Prostate gland (tissue), 2 donors: ENCODE measurements at regions not wholly inside any gene's neighbourhood (a gene's known extent, or its start where the extent isn't known, plus 50 kb on each side); places are given as distances from the start of the nearest gene placed in this dataset.

Experiments used
- DNase-seq: peaks from one replicate; pipeline ENCODE4 v3.0.0-alpha.2; 2019; ENCODE audit warnings: low spot score
- H3K27ac ChIP-seq, 2 donors: fragments of 200-600 bp; sonication (generic); 2 replicates each; pipeline ENCODE4 v1.5.1; 2017 to 2019
- H3K27me3 ChIP-seq: fragments of 200-600 bp; sonication (generic); replicated peaks from 2 replicates; pipeline ENCODE4 v1.5.1; 2019; ENCODE audit not compliant: insufficient read depth
- H3K36me3 ChIP-seq, 2 donors: fragments of 200-600 bp; sonication (generic); 1 replicate in 1 of 2; 2 replicates in 1 of 2; pipeline versions ENCODE4 v1.5.1 to v1.8.1; 2017 to 2019
- H3K4me1 ChIP-seq: fragments of 200-600 bp; sonication (generic); replicated peaks from 2 replicates; pipeline ENCODE4 v1.5.1; 2019
- H3K4me3 ChIP-seq, 2 donors: fragments of 200-600 bp; sonication (generic); 2 replicates each; pipeline ENCODE4 v1.5.1; 2017 to 2019
- H3K9me3 ChIP-seq: fragments of 200-600 bp; sonication (generic); 2 replicates; pipeline ENCODE4 v1.5.1; 2017
- POLR2A ChIP-seq: fragments of 450-650 bp; IDR thresholded peaks from one replicate; pipeline ENCODE4 v1.6.1; 2016; ENCODE audit warnings: antibody characterized with exemption, mild to moderate bottlenecking
- POLR2AphosphoS5 ChIP-seq: sonication (generic); formaldehyde crosslinking; IDR thresholded peaks from one replicate; pipeline ENCODE4 v1.6.1; 2017; ENCODE audit warnings: antibody characterized with exemption
- WGBS: methylation state at CpG from one replicate; pipeline ENCODE4 v1.1.5; 2018; 5-methylcytosine and 5-hydroxymethylcytosine counted together
- intact Hi-C: fragments of 100-400 bp; cut with DNase I; formaldehyde crosslinking; loops from one replicate; pipeline ENCODE4 v1.14.2; 2022
- TF ChIP-seq, protein P1 (sequence below), 4 experiments: fragments of 200-600 bp in 2 of 4; fragments of 450-650 bp in 2 of 4; sonication (generic) in 2 of 4; IDR thresholded peaks; 1 replicate in 3 of 4; 2 replicates in 1 of 4; pipeline ENCODE4 v1.5.1; 2016 to 2019; ENCODE audit warnings: antibody characterized with exemption in 4 of 4, mild to moderate bottlenecking in 2 of 4, moderate library complexity in 2 of 4

DNA sequence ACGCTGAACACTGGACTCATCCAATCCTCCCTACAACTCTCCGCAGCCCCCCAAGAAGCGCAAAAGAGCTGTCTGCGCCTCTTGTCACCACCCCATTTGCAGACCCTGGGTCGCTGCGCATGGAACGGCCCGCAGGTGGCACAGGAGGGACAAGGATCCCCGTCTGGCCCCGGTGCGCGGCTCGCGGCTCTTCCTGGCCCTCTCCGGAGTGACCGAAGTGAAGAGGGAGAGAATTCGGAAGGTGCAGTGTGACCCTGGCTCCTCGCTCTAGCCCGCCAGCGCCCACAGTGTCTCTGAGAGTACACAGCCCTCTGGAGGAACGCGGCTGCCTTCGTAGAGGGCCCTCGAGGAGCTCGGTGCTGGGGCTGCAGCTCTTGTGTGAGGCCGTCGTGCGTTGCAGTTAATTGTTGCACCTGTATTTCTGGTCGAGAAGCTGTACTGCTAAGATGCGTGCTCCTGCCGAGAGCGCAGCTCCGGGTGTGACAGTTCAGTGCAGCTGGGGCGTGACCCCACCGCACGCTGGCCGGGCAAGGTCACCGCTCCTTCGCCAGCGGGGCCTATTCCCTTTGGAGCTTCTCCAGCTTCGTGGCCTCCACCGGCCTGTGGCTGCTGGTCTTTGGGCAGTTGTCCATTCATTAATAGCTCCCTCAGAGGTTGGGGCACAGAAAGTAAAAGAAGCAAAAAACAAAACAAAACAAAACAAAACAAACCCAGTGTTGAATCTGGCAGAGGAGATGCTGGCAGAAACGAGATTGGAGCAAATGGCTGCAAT, 119.0 kb downstream of the SEC23IP start:
- TF ChIP-seq, protein P1, sequence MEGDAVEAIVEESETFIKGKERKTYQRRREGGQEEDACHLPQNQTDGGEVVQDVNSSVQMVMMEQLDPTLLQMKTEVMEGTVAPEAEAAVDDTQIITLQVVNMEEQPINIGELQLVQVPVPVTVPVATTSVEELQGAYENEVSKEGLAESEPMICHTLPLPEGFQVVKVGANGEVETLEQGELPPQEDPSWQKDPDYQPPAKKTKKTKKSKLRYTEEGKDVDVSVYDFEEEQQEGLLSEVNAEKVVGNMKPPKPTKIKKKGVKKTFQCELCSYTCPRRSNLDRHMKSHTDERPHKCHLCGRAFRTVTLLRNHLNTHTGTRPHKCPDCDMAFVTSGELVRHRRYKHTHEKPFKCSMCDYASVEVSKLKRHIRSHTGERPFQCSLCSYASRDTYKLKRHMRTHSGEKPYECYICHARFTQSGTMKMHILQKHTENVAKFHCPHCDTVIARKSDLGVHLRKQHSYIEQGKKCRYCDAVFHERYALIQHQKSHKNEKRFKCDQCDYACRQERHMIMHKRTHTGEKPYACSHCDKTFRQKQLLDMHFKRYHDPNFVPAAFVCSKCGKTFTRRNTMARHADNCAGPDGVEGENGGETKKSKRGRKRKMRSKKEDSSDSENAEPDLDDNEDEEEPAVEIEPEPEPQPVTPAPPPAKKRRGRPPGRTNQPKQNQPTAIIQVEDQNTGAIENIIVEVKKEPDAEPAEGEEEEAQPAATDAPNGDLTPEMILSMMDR (IDR thresholded peaks at IDR 0.05), result peak in 2 of 4 experiments; percentile 16 to 46
- TF ChIP-seq POLR2A, result no peak
- Histone ChIP-seq H3K27me3 (no peaks in the 10 kb centered on the region), H3K4me1 (no peaks in the 10 kb centered on the region), H3K9me3 (no peaks in the 10 kb centered on the region), H3K4me3 (no peak overlapping the region), H3K27ac (no peak overlapping the region), H3K36me3 (no peaks in the 10 kb centered on the region)
- DNase-seq, result peak; percentile 6
- intact Hi-C loops, result no loop called here
- 55% methylated on average over 43 of the region's 43 CpGs for WGBS

DNA sequence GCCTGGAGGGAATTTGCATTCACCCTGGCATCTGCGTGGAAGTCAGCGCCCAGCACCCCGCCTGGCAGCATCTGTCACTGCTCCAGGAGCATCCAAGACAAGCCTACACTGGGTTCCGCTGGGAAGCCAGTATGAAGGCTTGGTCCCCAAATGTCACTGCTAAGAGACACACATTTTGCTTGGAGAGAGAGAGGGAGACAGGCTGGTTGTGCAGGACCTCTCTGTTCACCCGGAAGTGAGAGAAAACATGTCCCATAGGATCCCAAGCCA, 119.5 kb downstream of the SEC23IP start:
- intact Hi-C loops, result no loop called here
- H3K27me3 ChIP-seq, result no peaks in the 10 kb centered on the region
- H3K4me1 ChIP-seq, result no peaks in the 10 kb centered on the region
- TF ChIP-seq POLR2A, result no peak
- TF ChIP-seq, protein P1 (IDR thresholded peaks at IDR 0.05), result no peak
- no peak for TF ChIP-seq POLR2AphosphoS5
- H3K9me3 ChIP-seq, result no peaks in the 10 kb centered on the region
- H3K27ac ChIP-seq, result no peak overlapping the region
- no peak for DNase-seq
- no peak overlapping the region for H3K4me3 ChIP-seq
- no peaks in the 10 kb centered on the region for H3K36me3 ChIP-seq
- WGBS, result 77% methylated on average over 5 of the region's 5 CpGs

DNA sequence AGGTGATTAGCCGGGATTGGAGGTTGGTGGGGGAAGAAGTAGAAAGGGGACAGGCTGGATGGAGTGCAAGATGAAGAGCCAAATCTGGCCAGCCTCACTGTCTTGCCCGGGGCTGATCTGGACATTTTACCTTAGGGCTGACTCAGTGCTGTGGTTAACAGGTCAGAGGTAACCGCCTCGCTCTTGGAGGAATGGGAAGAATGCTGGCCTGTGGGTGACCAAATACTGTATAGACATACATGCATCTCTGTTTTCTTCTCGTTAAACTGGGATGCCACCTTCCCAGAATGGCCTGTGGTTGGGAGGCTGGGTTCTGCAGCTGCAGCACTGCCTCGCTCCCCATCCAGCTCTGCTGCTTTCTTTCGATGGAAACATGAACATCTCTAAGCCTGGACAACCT, 120.0 kb downstream of the SEC23IP start:
- Histone ChIP-seq H3K27ac (no peak overlapping the region), H3K36me3 (no peaks in the 10 kb centered on the region), H3K4me3 (no peak overlapping the region), H3K27me3 (no peaks in the 10 kb centered on the region), H3K9me3 (no peaks in the 10 kb centered on the region), H3K4me1 (no peaks in the 10 kb centered on the region)
- 88% methylated on average over 7 of the region's 7 CpGs for WGBS
- intact Hi-C loops, result no loop called here
- no peak for DNase-seq
- TF ChIP-seq POLR2AphosphoS5 (no peak), POLR2A (no peak)
- TF ChIP-seq, protein P1 (IDR thresholded peaks at IDR 0.05), result no peak

DNA sequence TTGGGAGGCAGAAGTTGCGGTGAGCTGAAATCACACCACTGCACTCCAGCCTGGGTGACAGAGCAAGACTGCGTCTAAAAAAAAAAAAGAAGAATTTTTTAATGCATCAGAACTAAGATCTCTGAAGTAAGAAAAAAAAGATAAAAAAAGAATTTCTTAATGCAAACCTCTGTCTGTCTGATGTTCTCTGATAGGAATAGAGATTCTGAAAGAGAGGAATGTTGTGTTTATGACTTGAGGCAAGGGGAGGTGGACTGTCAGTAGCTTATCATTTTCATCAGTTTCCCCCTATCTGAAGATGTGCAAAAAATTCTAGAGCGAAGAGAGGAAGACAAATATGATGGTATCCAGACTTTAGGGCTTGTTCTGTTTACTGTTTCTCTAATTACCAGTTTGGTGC, 121.5 kb downstream of the SEC23IP start:
- Histone ChIP-seq H3K4me3 (no peak overlapping the region), H3K27ac (no peak overlapping the region), H3K36me3 (no peaks in the 10 kb centered on the region), H3K27me3 (no peaks in the 10 kb centered on the region), H3K9me3 (no peaks in the 10 kb centered on the region), H3K4me1 (no peaks in the 10 kb centered on the region)
- intact Hi-C loops, result no loop called here
- no peak for DNase-seq
- WGBS, result 55% methylated on average over 3 of the region's 3 CpGs
- no peak for TF ChIP-seq POLR2A
- TF ChIP-seq, protein P1 (IDR thresholded peaks at IDR 0.05), result no peak
- TF ChIP-seq POLR2AphosphoS5, result no peak

DNA sequence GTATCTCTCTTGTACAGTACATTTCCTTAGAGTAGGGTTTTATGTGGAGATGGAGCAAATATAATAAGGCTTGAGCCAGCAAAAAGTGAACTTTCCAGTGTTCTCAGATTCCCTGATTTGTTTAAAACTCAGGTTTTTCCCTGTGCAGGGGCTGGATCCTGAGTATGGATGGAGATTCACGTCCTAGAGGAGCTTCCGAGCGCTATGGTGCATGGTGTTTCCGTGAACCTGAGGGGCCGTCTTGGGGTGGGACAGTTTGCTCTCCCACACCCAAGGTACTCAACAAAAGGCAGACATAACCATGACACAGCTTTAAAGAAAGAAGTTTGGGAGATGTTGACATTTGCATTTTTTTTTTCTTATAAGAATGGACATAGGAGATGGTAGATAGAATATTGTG, 122.5 kb downstream of the SEC23IP start:
- H3K36me3 ChIP-seq, result no peaks in the 10 kb centered on the region
- no peaks in the 10 kb centered on the region for H3K27me3 ChIP-seq
- no peak for TF ChIP-seq POLR2A
- TF ChIP-seq, protein P1 (IDR thresholded peaks at IDR 0.05), result no peak
- TF ChIP-seq POLR2AphosphoS5, result no peak
- no peak for DNase-seq
- no peak overlapping the region for H3K4me3 ChIP-seq
- no peaks in the 10 kb centered on the region for H3K4me1 ChIP-seq
- H3K9me3 ChIP-seq, result no peaks in the 10 kb centered on the region
- intact Hi-C loops, result no loop called here
- no peak overlapping the region for H3K27ac ChIP-seq
- 90% methylated on average over 5 of the region's 5 CpGs for WGBS
